ENCODE measurements at regions not wholly inside any gene's neighbourhood (a gene's known extent, or its start where the extent isn't known, plus 50 kb on each side); places are given as distances from the start of the nearest gene placed in this dataset.
"Not testable (repeated sequence)": the region's sequence is repeated elsewhere in the genome, so short reads cannot be mapped to it uniquely, and the experiment has no call there.

DNA sequence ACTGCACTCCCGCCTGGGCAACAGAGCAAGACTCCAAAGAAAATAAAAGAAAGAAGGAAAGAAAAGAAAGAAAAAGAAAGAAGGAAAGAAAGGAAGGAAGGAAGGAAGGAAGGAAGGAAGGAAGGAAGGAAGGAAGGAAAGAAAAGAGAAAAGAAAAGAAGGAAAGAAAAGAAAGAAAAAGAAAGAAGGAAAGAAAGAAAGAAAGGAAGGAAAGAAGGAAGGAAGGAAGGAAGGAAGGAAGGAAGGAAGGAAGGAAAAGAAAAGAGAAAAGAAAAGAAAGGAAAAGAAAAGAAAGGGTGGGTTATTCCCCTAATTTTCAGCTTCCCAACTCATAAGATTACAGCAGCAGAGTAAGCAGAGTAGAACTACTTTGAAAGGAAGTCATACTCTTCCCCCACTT lies 64.4 kb downstream of the TMEM200C start:
- not testable (repeated sequence) for H3K9ac ChIP-seq (ENCODE audit: low read length); H3K36me3 ChIP-seq (ENCODE audit: control insufficient read depth, insufficient read depth, low read length); H3K27me3 ChIP-seq (ENCODE audit: control insufficient read depth, insufficient read depth, low read length); H3K9me3 ChIP-seq (ENCODE audit: control insufficient read depth, insufficient read depth, low read depth, low read length); H3K27ac ChIP-seq (ENCODE audit: low read depth, low read length); H3K4me3 ChIP-seq (ENCODE audit: low read depth, low read length); H3K4me1 ChIP-seq (ENCODE audit: control insufficient read depth, insufficient read depth, low read length)

DNA sequence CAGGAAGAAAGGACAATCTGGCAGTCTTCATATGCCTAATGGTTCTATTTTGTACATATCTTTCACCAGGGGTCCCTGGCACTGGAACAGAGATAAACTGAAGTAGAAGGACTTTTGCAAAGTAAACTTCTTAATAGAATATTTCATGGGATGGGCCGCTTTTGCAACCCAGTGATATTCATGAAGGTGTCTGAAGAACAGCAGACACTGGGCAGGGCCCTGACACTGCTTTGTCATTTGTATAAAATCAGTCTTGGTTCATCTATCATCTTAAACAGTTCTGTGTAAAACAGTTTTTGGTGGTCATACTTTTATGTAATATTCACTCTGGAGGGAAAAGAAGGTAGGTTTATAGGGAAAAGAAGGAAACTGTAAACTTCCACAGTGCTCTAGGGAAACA lies 66.4 kb downstream of the TMEM200C start:
- Histone ChIP-seq H3K36me3 (ENCODE audit: control insufficient read depth, insufficient read depth, low read length) (no peaks in the 10 kb centered on the region), H3K4me1 (ENCODE audit: control insufficient read depth, insufficient read depth, low read length) (no peaks in the 10 kb centered on the region; the same call in 1 of the 2 replicates), H3K9me3 (ENCODE audit: control insufficient read depth, insufficient read depth, low read depth, low read length) (no peaks in the 10 kb centered on the region), H3K27me3 (ENCODE audit: control insufficient read depth, insufficient read depth, low read length) (no peaks in the 10 kb centered on the region), H3K9ac (ENCODE audit: low read length) (no peak overlapping the region), H3K4me3 (ENCODE audit: low read depth, low read length) (no peak overlapping the region), H3K27ac (ENCODE audit: low read depth, low read length) (no peak overlapping the region)

DNA sequence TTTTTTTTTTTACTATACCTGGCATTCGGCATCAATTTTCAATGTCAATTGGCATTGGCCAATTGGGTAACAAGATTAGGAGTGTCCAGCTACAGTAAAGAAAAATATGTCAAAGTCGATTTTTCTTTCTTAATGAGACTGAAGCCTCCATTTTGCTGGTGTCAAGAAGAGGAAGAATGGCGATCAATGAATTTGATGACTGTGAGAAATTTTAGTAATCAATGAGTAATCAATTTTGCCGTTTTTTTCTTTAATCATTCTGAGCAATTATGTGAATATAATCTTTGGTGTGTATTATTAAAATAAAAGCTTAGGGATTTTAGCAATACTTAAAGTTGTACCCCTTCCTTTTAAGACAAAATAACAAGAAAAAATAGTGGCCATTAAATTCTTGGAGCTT lies 69.7 kb downstream of the TMEM200C start:
- no peaks in the 10 kb centered on the region for H3K9me3 ChIP-seq (ENCODE audit: control insufficient read depth, insufficient read depth, low read depth, low read length)

DNA sequence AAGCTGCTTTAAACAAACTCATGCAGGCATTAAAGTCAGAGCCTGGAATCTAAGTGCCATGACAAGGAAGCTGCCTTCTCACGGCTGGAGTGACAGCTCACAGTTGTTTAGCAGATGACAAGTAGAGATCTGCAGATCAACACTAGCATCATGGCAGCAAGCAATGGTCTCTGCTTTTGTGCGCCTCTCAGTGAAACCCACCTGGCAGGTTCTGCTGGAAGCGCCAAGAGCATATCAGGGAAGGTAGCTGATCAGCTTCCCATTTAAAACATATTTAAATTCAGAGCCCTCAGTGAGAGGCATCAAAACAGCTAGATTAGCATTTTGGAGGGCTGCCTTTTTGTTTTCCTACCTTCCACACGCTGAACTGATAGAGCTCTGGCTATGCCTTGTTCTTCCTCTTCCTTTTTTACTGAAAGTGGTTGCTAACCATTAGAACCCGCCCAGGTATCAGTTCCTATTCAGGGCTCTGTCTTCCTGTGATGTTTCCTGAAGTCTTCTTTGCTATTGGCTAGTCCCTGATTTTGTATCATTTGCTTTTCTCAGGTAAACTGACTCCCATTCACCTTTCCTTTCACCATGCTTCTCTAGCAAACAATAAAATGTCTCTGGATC lies 70.8 kb downstream of the TMEM200C start:
- no peaks in the 10 kb centered on the region for H3K9me3 ChIP-seq (ENCODE audit: control insufficient read depth, insufficient read depth, low read depth, low read length)

More for the DNA sequence above, 69.7 kb downstream of the TMEM200C start:
- H3K4me3 ChIP-seq (ENCODE audit: low read depth, low read length): no peak overlapping the region
- H3K4me1 ChIP-seq (ENCODE audit: control insufficient read depth, insufficient read depth, low read length): no peaks in the 10 kb centered on the region; the same call in 1 of the 2 replicates
- H3K36me3 ChIP-seq (ENCODE audit: control insufficient read depth, insufficient read depth, low read length): no peaks in the 10 kb centered on the region
- H3K27ac ChIP-seq (ENCODE audit: low read depth, low read length): no peak overlapping the region
- no peaks in the 10 kb centered on the region for H3K27me3 ChIP-seq (ENCODE audit: control insufficient read depth, insufficient read depth, low read length)
- H3K9ac ChIP-seq (ENCODE audit: low read length): no peak overlapping the region

DNA sequence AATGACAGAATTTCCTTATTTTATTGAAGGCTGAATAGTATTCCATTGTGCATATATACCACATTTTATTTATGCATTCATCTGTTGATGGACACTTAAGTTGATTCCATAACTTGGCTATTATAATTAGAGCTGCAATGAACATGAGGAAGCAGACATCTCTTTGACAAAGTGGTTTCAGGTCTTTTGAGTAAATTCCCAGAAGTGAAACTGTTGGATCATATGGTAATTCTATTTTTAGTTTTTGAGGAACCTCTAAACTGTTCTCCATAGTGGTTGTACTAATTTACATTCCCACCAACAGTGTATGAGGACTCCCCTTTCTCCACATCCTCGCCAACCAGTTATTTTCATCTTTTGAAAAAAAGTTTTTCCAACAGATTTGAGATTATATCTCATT lies 77.5 kb downstream of the TMEM200C start:
- H3K27me3 ChIP-seq (ENCODE audit: control insufficient read depth, insufficient read depth, low read length): no peaks in the 10 kb centered on the region
- H3K36me3 ChIP-seq (ENCODE audit: control insufficient read depth, insufficient read depth, low read length): no peaks in the 10 kb centered on the region
- no peak overlapping the region for H3K9ac ChIP-seq (ENCODE audit: low read length)
- no peak overlapping the region for H3K27ac ChIP-seq (ENCODE audit: low read depth, low read length)
- no peaks in the 10 kb centered on the region for H3K9me3 ChIP-seq (ENCODE audit: control insufficient read depth, insufficient read depth, low read depth, low read length)
- H3K4me1 ChIP-seq (ENCODE audit: control insufficient read depth, insufficient read depth, low read length): no peaks in the 10 kb centered on the region
- H3K4me3 ChIP-seq (ENCODE audit: low read depth, low read length): no peak overlapping the region

More for the DNA sequence above, 70.8 kb downstream of the TMEM200C start:
- H3K27me3 ChIP-seq (ENCODE audit: control insufficient read depth, insufficient read depth, low read length): no peaks in the 10 kb centered on the region
- H3K36me3 ChIP-seq (ENCODE audit: control insufficient read depth, insufficient read depth, low read length): no peaks in the 10 kb centered on the region
- no peak overlapping the region for H3K9ac ChIP-seq (ENCODE audit: low read length)
- H3K4me3 ChIP-seq (ENCODE audit: low read depth, low read length): no peak overlapping the region
- H3K4me1 ChIP-seq (ENCODE audit: control insufficient read depth, insufficient read depth, low read length): no peaks in the 10 kb centered on the region; the same call in 1 of the 2 replicates
- H3K27ac ChIP-seq (ENCODE audit: low read depth, low read length): no peak overlapping the region

DNA sequence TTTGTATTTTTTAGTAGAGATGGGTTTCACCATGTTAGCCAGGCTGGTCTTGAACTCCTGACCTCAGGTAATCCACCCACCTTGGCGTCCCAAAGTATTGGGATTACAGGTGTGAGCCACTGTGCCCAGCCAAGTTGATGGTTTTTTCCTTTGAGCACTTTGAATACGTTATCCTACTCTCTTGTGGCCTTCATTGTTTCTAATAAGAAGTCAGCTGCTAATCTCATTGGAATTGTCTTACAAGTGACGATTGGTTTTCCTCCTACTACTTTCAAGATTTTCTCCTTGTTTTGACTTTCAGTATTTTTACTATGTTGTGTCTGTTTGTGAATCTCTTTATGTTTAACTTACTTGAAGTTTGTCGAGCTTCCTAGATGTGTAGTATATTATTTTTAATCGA lies 88.5 kb downstream of the TMEM200C start:
- Histone ChIP-seq H3K27me3 (ENCODE audit: control insufficient read depth, insufficient read depth, low read length) (no peaks in the 10 kb centered on the region), H3K27ac (ENCODE audit: low read depth, low read length) (no peak overlapping the region), H3K9me3 (ENCODE audit: control insufficient read depth, insufficient read depth, low read depth, low read length) (peaks cover 42% of the 10 kb centered on the region), H3K4me1 (ENCODE audit: control insufficient read depth, insufficient read depth, low read length) (no peaks in the 10 kb centered on the region), H3K9ac (ENCODE audit: low read length) (no peak overlapping the region), H3K36me3 (ENCODE audit: control insufficient read depth, insufficient read depth, low read length) (no peaks in the 10 kb centered on the region), H3K4me3 (ENCODE audit: low read depth, low read length) (no peak overlapping the region)

DNA sequence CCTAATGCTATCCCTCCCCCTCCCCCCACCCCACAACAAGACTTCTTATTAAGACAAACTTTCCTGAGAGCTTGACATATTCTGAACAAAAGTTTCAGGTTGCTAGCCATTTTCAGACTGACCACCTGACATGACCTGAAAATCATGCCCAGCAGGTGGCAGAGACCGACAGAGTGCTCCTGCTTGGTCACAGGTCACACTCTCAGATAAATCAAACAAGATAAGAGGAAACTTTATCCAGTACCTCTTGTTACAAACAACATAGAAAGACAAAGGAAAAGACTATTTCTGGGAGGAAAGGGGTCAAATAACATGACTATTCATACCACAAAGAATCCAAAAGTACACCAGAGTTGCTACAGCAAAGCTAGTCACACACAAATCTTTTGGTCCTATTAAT lies 107.4 kb downstream of the TMEM200C start:
- Histone ChIP-seq H3K9me3 (ENCODE audit: control insufficient read depth, insufficient read depth, low read depth, low read length) (peaks cover 10% of the 10 kb centered on the region; the same call in 1 of the 2 replicates), H3K4me3 (ENCODE audit: low read depth, low read length) (no peak overlapping the region), H3K9ac (ENCODE audit: low read length) (no peak overlapping the region), H3K4me1 (ENCODE audit: control insufficient read depth, insufficient read depth, low read length) (no peaks in the 10 kb centered on the region), H3K36me3 (ENCODE audit: control insufficient read depth, insufficient read depth, low read length) (no peaks in the 10 kb centered on the region), H3K27me3 (ENCODE audit: control insufficient read depth, insufficient read depth, low read length) (no peaks in the 10 kb centered on the region), H3K27ac (ENCODE audit: low read depth, low read length) (no peak overlapping the region)

DNA sequence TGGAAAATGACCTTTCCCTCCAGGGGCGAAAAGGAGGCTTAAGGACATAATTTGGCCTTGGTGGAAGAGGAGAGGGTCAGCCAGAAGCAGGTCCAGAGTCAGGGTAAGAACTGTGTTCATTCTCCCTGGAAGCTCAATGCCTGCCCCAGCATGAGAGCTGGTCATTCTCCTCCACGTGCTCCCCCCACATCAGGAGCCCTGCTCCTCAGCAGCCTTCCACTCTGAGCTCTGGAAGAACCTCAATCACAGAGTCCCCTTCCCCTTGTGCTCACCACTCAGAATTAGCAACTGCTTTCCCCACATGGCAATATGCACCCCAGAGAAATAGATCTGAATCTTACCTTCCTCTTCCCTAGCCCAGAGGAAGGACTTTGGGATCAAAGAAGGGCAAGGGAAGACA lies 115.4 kb downstream of the TMEM200C start:
- H3K9me3 ChIP-seq (ENCODE audit: control insufficient read depth, insufficient read depth, low read depth, low read length): peaks cover 6% of the 10 kb centered on the region; the same call in 1 of the 2 replicates
- H3K4me3 ChIP-seq (ENCODE audit: low read depth, low read length): no peak overlapping the region
- no peaks in the 10 kb centered on the region for H3K36me3 ChIP-seq (ENCODE audit: control insufficient read depth, insufficient read depth, low read length)
- no peak overlapping the region for H3K27ac ChIP-seq (ENCODE audit: low read depth, low read length)
- H3K9ac ChIP-seq (ENCODE audit: low read length): no peak overlapping the region
- H3K4me1 ChIP-seq (ENCODE audit: control insufficient read depth, insufficient read depth, low read length): no peaks in the 10 kb centered on the region
- H3K27me3 ChIP-seq (ENCODE audit: control insufficient read depth, insufficient read depth, low read length): no peaks in the 10 kb centered on the region

DNA sequence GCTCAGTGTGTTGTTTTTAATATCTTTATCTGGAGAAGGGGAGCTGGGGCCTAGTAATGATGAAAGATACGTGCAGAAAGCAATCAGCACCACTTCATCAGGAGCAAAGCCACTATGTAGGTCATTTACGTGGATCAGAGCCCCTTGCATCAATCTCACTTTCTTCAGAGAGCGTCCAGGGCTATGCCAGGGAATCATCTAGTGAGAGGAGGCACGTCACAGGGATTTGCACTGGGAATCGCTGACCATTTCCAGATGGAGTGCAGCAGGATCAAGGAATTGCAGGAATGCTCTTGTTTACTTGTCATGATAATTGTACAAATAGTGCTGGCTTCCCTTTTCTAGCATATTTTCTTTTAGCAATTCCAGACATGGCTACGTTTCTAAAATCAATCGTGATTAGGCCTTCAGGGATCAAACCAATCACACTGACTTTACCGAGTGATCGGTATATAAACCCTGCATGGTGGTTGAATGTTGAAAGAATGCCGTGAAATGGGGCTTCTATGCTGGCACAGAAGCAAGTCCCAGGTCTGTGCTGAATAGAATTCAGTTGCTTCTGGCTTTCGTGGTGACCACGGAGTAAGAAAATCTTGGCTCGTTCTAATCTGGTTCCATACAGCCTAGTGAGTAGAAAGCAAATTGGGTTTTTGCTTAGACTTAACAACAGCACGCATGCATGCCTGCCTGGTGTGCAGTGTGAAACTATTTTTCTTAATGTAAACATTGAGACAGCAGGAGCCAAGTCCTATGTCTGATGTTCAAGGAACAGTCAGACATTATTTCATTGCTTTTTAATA lies 122.8 kb downstream of the TMEM200C start:
- Histone ChIP-seq H3K27me3 (ENCODE audit: control insufficient read depth, insufficient read depth, low read length) (0 out of 2 replicates have a peak, but pooled peaks cover 4% of the 10 kb centered on the region), H3K4me3 (ENCODE audit: low read depth, low read length) (no peak overlapping the region), H3K4me1 (ENCODE audit: control insufficient read depth, insufficient read depth, low read length) (peaks cover 6% of the 10 kb centered on the region; the same call in 1 of the 2 replicates), H3K9ac (ENCODE audit: low read length) (no peak overlapping the region), H3K9me3 (ENCODE audit: control insufficient read depth, insufficient read depth, low read depth, low read length) (no peaks in the 10 kb centered on the region), H3K36me3 (ENCODE audit: control insufficient read depth, insufficient read depth, low read length) (no peaks in the 10 kb centered on the region), H3K27ac (ENCODE audit: low read depth, low read length) (no peak overlapping the region)

DNA sequence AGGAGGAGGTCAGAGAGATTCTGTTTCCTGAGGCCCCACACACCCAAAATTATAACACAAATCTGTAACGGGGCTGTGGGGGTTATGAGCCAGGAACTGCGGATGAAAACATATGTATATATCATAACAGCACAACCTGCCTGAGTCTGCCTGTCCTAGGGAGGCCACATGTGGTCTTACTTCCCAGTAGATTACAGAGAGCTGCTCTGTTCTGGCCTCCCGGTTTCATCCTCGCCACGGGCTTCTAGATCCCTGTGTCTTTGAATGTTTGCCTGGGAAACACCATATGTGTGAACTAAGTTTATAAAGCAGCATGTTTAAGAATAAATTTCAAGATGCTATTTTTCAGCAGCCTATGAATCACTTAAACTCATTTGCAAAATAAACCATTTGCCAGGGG lies 124.0 kb downstream of the TMEM200C start:
- H3K9me3 ChIP-seq (ENCODE audit: control insufficient read depth, insufficient read depth, low read depth, low read length): no peaks in the 10 kb centered on the region
- no peak overlapping the region for H3K4me3 ChIP-seq (ENCODE audit: low read depth, low read length)
- H3K9ac ChIP-seq (ENCODE audit: low read length): no peak overlapping the region
- peaks cover 6% of the 10 kb centered on the region; the same call in 1 of the 2 replicates for H3K4me1 ChIP-seq (ENCODE audit: control insufficient read depth, insufficient read depth, low read length)
- H3K27me3 ChIP-seq (ENCODE audit: control insufficient read depth, insufficient read depth, low read length): 0 out of 2 replicates have a peak, but pooled peaks cover 4% of the 10 kb centered on the region
- H3K36me3 ChIP-seq (ENCODE audit: control insufficient read depth, insufficient read depth, low read length): no peaks in the 10 kb centered on the region
- no peak overlapping the region for H3K27ac ChIP-seq (ENCODE audit: low read depth, low read length)

DNA sequence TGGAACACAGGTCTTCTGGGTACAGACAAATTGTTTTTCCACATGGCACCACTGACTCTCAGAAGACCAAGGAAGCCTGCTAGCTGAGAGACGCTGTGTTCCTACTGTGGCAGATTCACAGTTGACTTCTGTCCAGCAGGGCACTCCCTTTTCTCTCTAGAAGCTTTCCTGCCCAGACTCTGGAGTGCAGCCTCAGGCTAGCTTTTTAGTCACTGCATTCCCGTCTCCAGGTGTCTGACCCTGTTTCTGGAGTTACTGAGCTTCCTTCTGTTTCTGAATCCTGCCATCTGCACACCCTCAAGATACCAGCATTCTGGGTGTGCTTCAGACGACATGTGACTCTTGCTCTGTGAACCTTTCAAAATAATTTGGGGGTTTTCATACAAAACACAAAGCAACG lies 125.1 kb downstream of the TMEM200C start:
- 0 out of 2 replicates have a peak, but pooled peaks cover 4% of the 10 kb centered on the region for H3K27me3 ChIP-seq (ENCODE audit: control insufficient read depth, insufficient read depth, low read length)
- peaks cover 6% of the 10 kb centered on the region; the same call in 1 of the 2 replicates for H3K4me1 ChIP-seq (ENCODE audit: control insufficient read depth, insufficient read depth, low read length)
- H3K9ac ChIP-seq (ENCODE audit: low read length): no peak overlapping the region
- H3K4me3 ChIP-seq (ENCODE audit: low read depth, low read length): no peak overlapping the region
- H3K36me3 ChIP-seq (ENCODE audit: control insufficient read depth, insufficient read depth, low read length): no peaks in the 10 kb centered on the region
- no peak overlapping the region for H3K27ac ChIP-seq (ENCODE audit: low read depth, low read length)
- no peaks in the 10 kb centered on the region for H3K9me3 ChIP-seq (ENCODE audit: control insufficient read depth, insufficient read depth, low read depth, low read length)
